WERI-Rb-1 (cell line): ENCODE measurements at regions not wholly inside any gene's neighbourhood (a gene's known extent, or its start where the extent isn't known, plus 50 kb on each side); places are given as distances from the start of the nearest gene placed in this dataset.

ENCODE experiments used
- DNase-seq: peaks from one replicate; pipeline ENCODE4 v3.0.0-alpha.2; 2020
- H3K27ac ChIP-seq: fragments of 250-450 bp; sonication (Bioruptor Pico); 2 replicates; pipeline ENCODE4 v1.5.1; 2020; ENCODE audit warnings: mild to moderate bottlenecking, moderate library complexity
- H3K27me3 ChIP-seq: fragments of 250-450 bp; sonication (Bioruptor Pico); 2 replicates; pipeline ENCODE4 v1.5.1; 2021; ENCODE audit warnings: mild to moderate bottlenecking, low read depth, moderate library complexity; ENCODE audit not compliant: insufficient read depth, severe bottlenecking
- H3K36me3 ChIP-seq: fragments of 250-450 bp; sonication (Bioruptor Pico); 2 replicates; pipeline ENCODE4 v1.5.1; 2020; ENCODE audit warnings: mild to moderate bottlenecking, moderate library complexity
- H3K4me3 ChIP-seq: 2 replicates; pipeline ENCODE4 v1.5.1; 2011; ENCODE audit warnings: low read depth, mild to moderate bottlenecking, control low read depth, low read length
- H3K9me3 ChIP-seq: fragments of 250-450 bp; sonication (Bioruptor Pico); 2 replicates; pipeline ENCODE4 v1.5.1; 2021; ENCODE audit warnings: mild to moderate bottlenecking, moderate library complexity; ENCODE audit not compliant: severe bottlenecking
- CTCF ChIP-seq: IDR thresholded peaks from 2 replicates; pipeline ENCODE4 v1.5.1; 2011; ENCODE audit warnings: low read depth, mild to moderate bottlenecking, control low read depth, inconsistent platforms, low read length

- Histone ChIP-seq H3K9me3 (no peaks in the 10 kb centered on the region), H3K27me3 (no peaks in the 10 kb centered on the region), H3K27ac (no peak overlapping the region), H3K36me3 (no peaks in the 10 kb centered on the region), H3K4me3 (no peak overlapping the region)
- no peak for TF ChIP-seq CTCF
- DNase-seq = peak; percentile 48
These were observed 178.8 kb upstream of the NFIA start for GRCh38 chr1:60903591-60903990.

DNA sequence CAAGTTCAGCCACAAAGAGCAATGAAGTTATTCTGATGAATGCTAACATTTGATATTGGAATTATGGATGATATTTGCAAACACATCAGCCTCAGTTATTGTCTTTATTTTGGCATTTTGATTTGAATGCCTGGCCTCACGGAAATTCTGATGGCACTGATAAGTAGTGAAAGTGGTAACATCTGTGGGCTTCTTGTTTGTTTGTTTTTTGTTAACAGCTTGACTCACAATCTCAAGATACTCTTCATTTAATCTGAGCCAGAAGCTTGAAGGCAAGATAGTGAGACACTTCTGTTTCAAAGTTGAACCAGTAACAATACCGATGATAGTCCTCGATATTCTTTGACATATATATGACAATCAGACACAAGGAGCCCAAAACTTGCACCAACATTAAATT, 182.9 kb upstream of the NFIA start:
- Histone ChIP-seq H3K36me3 (no peaks in the 10 kb centered on the region), H3K4me3 (no peak overlapping the region), H3K27ac (no peak overlapping the region), H3K9me3 (no peaks in the 10 kb centered on the region), H3K27me3 (no peaks in the 10 kb centered on the region)
- TF ChIP-seq CTCF = no peak
- DNase-seq = no peak

GRCh38 chr1:60898987-60899386, 183.4 kb upstream of the NFIA start:
- Histone ChIP-seq H3K27ac (no peak overlapping the region), H3K36me3 (no peaks in the 10 kb centered on the region), H3K27me3 (no peaks in the 10 kb centered on the region), H3K9me3 (no peaks in the 10 kb centered on the region), H3K4me3 (no peak overlapping the region)
- DNase-seq = no peak
- TF ChIP-seq CTCF = no peak

DNA sequence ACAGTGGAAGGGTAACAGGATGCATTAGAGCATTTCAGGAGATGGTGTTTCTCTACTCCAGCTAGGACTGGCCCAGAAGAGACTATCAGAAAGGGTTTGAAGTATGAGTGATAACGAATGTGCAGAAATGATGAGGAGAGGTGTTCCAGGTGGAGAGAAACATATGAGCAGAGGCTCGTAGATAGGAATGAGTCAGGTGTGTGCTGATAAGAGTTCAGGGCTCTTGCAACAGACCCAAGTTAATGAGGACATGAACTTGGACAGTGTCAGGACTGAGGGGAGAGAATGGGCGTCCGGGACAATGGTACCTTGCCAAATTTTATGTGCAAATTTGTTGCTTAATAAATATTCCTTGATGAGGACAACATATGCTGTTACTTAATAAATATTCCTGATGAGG, 183.9 kb upstream of the NFIA start:
- Histone ChIP-seq H3K4me3 (no peak overlapping the region), H3K27me3 (no peaks in the 10 kb centered on the region), H3K36me3 (no peaks in the 10 kb centered on the region), H3K9me3 (no peaks in the 10 kb centered on the region), H3K27ac (no peak overlapping the region)
- TF ChIP-seq CTCF = no peak
- DNase-seq = no peak

DNA sequence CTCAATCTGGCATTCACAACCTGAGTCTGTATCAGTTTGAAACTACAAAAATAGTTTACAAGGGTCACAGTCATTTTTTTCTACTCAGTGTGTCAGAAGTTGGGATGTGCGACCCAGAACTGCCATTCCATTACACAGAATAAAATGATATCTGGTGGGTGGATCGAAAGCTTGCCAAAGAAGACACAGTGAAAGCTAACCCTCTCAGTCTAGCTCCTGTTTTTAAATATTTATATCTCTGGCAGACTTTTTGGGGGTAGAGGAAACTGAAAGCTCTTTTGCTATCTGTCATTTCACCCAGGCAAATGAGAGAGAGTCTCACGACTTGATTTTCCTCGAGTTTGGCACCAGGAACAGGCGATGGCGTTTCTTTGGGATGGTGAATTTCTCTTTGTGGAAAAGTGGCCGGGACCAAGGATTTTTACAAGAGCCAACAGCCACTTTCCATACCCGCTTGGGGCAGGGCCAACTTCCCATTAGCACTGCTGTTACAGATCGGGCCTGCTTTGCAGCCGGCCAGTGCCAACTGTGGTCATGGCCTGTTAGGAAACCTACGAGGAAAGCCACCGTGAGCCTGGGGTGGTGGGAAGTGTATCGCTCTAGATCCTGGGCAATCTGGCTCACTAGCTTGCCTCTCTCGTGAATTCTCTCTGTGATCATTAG, 185.5 kb upstream of the NFIA start:
- Histone ChIP-seq H3K27ac (no peak overlapping the region), H3K36me3 (no peaks in the 10 kb centered on the region), H3K27me3 (no peaks in the 10 kb centered on the region), H3K4me3 (no peak overlapping the region), H3K9me3 (no peaks in the 10 kb centered on the region)
- DNase-seq = no peak
- TF ChIP-seq CTCF = no peak

- H3K9me3 ChIP-seq = no peaks in the 10 kb centered on the region
- no peak for TF ChIP-seq CTCF
- no peak overlapping the region for H3K4me3 ChIP-seq
- no peak overlapping the region for H3K27ac ChIP-seq
- H3K36me3 ChIP-seq = no peaks in the 10 kb centered on the region
- no peaks in the 10 kb centered on the region for H3K27me3 ChIP-seq
- DNase-seq = no peak
These were observed 186.7 kb upstream of the NFIA start for GRCh38 chr1:60895701-60896100.
